Adrenal gland (tissue), 5 donors: ENCODE measurements at regions not wholly inside any gene's neighbourhood (a gene's known extent, or its start where the extent isn't known, plus 50 kb on each side); places are given as distances from the start of the nearest gene placed in this dataset.

Experiments used
- POLR2A ChIP-seq, 2 donors: fragments of 450-650 bp; IDR thresholded peaks; one replicate each; pipeline ENCODE4 v1.6.1; 2017; ENCODE audit warnings: antibody characterized with exemption in 2 of 2, mild to moderate bottlenecking in 2 of 2, moderate library complexity in 1 of 2
- TF ChIP-seq, protein P1 (sequence below), 6 experiments: fragments of 450-650 bp in 4 of 6; fragments of 200-600 bp in 2 of 6; sonication (generic) in 1 of 6; IDR thresholded peaks; 1 replicate in 5 of 6; 2 replicates in 1 of 6; pipeline versions ENCODE4 v1.5.1 to v1.8.0; 2016 to 2021; ENCODE audit warnings: antibody characterized with exemption in 6 of 6, mild to moderate bottlenecking in 2 of 6, moderate library complexity in 1 of 6
- donor health status: DM: no; HTN: no; CAD: no.

DNA sequence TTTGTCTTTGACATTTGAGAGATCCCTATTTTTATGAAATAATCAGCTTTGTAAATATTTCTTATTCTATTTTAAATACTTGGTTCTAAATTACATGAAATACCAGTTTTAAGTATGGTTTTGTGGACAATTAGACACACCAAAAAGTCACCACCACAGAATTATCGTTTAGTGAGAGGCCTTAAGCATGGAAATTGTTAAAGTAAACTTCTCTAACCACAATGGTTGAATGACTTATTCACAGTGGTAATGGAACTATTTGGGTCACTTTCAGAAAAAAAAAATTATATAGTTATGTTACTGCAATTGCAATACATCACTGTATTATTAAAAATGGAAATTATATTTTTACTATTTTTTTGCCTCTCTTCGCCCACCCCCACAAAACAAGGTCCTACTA is 1252.5 kb downstream of the EFNA5 start:
- TF ChIP-seq, protein P1, sequence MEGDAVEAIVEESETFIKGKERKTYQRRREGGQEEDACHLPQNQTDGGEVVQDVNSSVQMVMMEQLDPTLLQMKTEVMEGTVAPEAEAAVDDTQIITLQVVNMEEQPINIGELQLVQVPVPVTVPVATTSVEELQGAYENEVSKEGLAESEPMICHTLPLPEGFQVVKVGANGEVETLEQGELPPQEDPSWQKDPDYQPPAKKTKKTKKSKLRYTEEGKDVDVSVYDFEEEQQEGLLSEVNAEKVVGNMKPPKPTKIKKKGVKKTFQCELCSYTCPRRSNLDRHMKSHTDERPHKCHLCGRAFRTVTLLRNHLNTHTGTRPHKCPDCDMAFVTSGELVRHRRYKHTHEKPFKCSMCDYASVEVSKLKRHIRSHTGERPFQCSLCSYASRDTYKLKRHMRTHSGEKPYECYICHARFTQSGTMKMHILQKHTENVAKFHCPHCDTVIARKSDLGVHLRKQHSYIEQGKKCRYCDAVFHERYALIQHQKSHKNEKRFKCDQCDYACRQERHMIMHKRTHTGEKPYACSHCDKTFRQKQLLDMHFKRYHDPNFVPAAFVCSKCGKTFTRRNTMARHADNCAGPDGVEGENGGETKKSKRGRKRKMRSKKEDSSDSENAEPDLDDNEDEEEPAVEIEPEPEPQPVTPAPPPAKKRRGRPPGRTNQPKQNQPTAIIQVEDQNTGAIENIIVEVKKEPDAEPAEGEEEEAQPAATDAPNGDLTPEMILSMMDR (IDR thresholded peaks at IDR 0.05): no peak
- TF ChIP-seq POLR2A (IDR thresholded peaks at IDR 0.05): no peak
